OCI-LY3 (cell line): ENCODE measurements at regions not wholly inside any gene's neighbourhood (a gene's known extent, or its start where the extent isn't known, plus 50 kb on each side); places are given as distances from the start of the nearest gene placed in this dataset.

Experiments used
- H2AFZ ChIP-seq: fragments of 200-600, 300-600 bp; shearing (Covaris generic); 2 replicates; pipeline ENCODE4 v1.6.0; 2014; ENCODE audit warnings: antibody characterized with exemption, low read depth, low read length
- H3K27ac ChIP-seq: fragments of 200-600, 300-600 bp; sonication (generic); 2 replicates; pipeline ENCODE4 v1.5.1; 2014; ENCODE audit warnings: mild to moderate bottlenecking, low read length, moderate library complexity, mixed read lengths
- H3K27me3 ChIP-seq: fragments of 200-600, 300-600 bp; sonication (generic); 2 replicates; pipeline ENCODE4 v1.6.1; 2014; ENCODE audit warnings: low read depth, low read length, mixed read lengths
- H3K36me3 ChIP-seq: fragments of 200-600, 300-600 bp; sonication (generic); replicated peaks from 2 replicates; pipeline ENCODE3; 2014; ENCODE audit warnings: low read depth, low read length, mixed read lengths
- H3K4me1 ChIP-seq: fragments of 300-600, 200-600 bp; sonication (generic); 2 replicates; pipeline ENCODE4 v1.6.1; 2014; ENCODE audit warnings: low read length, mixed read lengths
- H3K4me2 ChIP-seq: fragments of 200-600, 300-600 bp; sonication (generic); 2 replicates; pipeline ENCODE4 v1.6.1; 2014; ENCODE audit warnings: low read length, mixed read lengths
- H3K4me3 ChIP-seq: fragments of 300-600, 200-600 bp; sonication (generic); 2 replicates; pipeline ENCODE4 v1.5.1; 2014; ENCODE audit warnings: antibody characterized with exemption, mild to moderate bottlenecking, low read length, moderate library complexity
- H3K79me2 ChIP-seq: fragments of 300-600, 200-600 bp; shearing (Covaris generic); 2 replicates; pipeline ENCODE4 v1.6.1; 2014; ENCODE audit warnings: mild to moderate bottlenecking, low read length, mixed read lengths
- H3K9ac ChIP-seq: fragments of 300-600, 200-600 bp; shearing (Covaris generic); 2 replicates; pipeline ENCODE4 v1.6.0; 2014; ENCODE audit warnings: mild to moderate bottlenecking, low read length, moderate library complexity
- H3K9me3 ChIP-seq: fragments of 200-600, 300-600 bp; shearing (Covaris generic); 2 replicates; pipeline ENCODE4 v1.6.1; 2014; ENCODE audit warnings: low read length, mixed read lengths; ENCODE audit not compliant: insufficient read depth
- H4K20me1 ChIP-seq: fragments of 200-600, 300-600 bp; sonication (generic); 2 replicates; pipeline ENCODE4 v1.6.1; 2016; ENCODE audit warnings: low read length, mixed read lengths; ENCODE audit not compliant: insufficient read depth
- CTCF ChIP-seq: fragments of 200-600, 300-600 bp; sonication (generic); IDR thresholded peaks from 2 replicates; pipeline ENCODE4 v1.5.1; 2014; ENCODE audit warnings: antibody characterized with exemption, low read length, low read depth
- EZH2phosphoT487 ChIP-seq: fragments of 200-600 bp; shearing (Covaris generic); IDR thresholded peaks from 2 replicates; pipeline ENCODE4 v1.6.1; 2018; ENCODE audit warnings: antibody characterized with exemption, mixed run types, low read depth

GRCh38 chr9:73231203-73231602, 79.5 kb downstream of the ANXA1 start:
- H2AFZ ChIP-seq = no peak overlapping the region
- H3K27ac ChIP-seq = no peak overlapping the region
- no peaks in the 10 kb centered on the region for H3K9me3 ChIP-seq
- H3K27me3 ChIP-seq = no peaks in the 10 kb centered on the region
- TF ChIP-seq CTCF (no peak), EZH2phosphoT487 (no peak)
- H3K9ac ChIP-seq = no peak overlapping the region
- no peaks in the 10 kb centered on the region for H3K79me2 ChIP-seq
- no peaks in the 10 kb centered on the region for H4K20me1 ChIP-seq
- H3K4me3 ChIP-seq = no peak overlapping the region
- no peaks in the 10 kb centered on the region for H3K4me1 ChIP-seq
- H3K36me3 ChIP-seq = no peaks in the 10 kb centered on the region
- no peak overlapping the region for H3K4me2 ChIP-seq

GRCh38 chr9:73233359-73234007, 81.8 kb downstream of the ANXA1 start:
- Histone ChIP-seq H3K79me2 (no peaks in the 10 kb centered on the region), H3K9ac (no peak overlapping the region), H3K36me3 (no peaks in the 10 kb centered on the region), H3K27ac (no peak overlapping the region), H3K4me1 (no peaks in the 10 kb centered on the region), H3K9me3 (no peaks in the 10 kb centered on the region), H3K27me3 (no peaks in the 10 kb centered on the region), H2AFZ (no peak overlapping the region), H4K20me1 (no peaks in the 10 kb centered on the region), H3K4me2 (no peak overlapping the region), H3K4me3 (no peak overlapping the region)
- TF ChIP-seq CTCF (no peak), EZH2phosphoT487 (no peak)

GRCh38 chr9:73234008-73234360, 82.3 kb downstream of the ANXA1 start:
- Histone ChIP-seq H3K79me2 (no peaks in the 10 kb centered on the region), H3K27ac (no peak overlapping the region), H3K4me3 (no peak overlapping the region), H3K4me2 (no peak overlapping the region), H3K9me3 (no peaks in the 10 kb centered on the region), H2AFZ (no peak overlapping the region), H3K4me1 (no peaks in the 10 kb centered on the region), H3K27me3 (no peaks in the 10 kb centered on the region), H3K9ac (no peak overlapping the region), H4K20me1 (no peaks in the 10 kb centered on the region), H3K36me3 (no peaks in the 10 kb centered on the region)
- TF ChIP-seq CTCF = no peak
- no peak for TF ChIP-seq EZH2phosphoT487

GRCh38 chr9:73237140-73237539, 85.5 kb downstream of the ANXA1 start:
- Histone ChIP-seq H3K36me3 (no peaks in the 10 kb centered on the region), H3K79me2 (no peaks in the 10 kb centered on the region), H2AFZ (no peak overlapping the region)

More at GRCh38 chr9:73237140-73237539, 85.5 kb downstream of the ANXA1 start:
- Histone ChIP-seq H3K27me3 (no peaks in the 10 kb centered on the region), H4K20me1 (no peaks in the 10 kb centered on the region), H3K4me2 (no peak overlapping the region), H3K9me3 (no peaks in the 10 kb centered on the region), H3K4me3 (no peak overlapping the region), H3K4me1 (no peaks in the 10 kb centered on the region), H3K27ac (no peak overlapping the region), H3K9ac (no peak overlapping the region)
- no peak for TF ChIP-seq CTCF
- TF ChIP-seq EZH2phosphoT487 = no peak
